ENCODE measurements at regions not wholly inside any gene's neighbourhood (a gene's known extent, or its start where the extent isn't known, plus 50 kb on each side); places are given as distances from the start of the nearest gene placed in this dataset.

DNA sequence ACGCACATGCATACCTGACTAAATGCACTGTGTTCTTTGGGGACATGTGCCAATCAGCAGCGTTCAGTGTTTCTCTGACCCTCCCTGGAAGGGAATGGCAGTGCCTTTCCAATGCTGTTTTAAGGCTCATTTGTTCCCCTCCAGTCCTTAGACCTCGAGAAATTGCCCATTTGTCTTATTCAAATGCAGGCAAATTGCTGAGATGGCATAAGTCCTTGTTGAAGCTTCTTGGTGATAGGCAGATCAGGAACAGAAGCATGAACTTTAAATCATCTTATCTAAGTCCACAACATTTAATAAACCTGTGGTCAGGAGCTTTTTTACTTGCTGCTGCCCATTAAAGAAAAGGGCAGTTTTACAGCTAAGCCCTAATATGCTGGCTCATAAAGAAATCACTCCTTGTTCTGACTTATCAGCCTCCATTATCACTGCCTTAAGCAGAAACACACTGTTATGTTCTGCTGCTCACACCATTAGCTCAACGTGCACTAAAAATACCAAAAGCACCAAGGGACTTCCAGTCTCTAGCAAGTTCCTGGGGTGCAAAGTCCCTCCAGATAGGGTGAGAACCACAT lies 112.9 kb upstream of the LRFN2 start:
- TF ChIP-seq, protein P1, sequence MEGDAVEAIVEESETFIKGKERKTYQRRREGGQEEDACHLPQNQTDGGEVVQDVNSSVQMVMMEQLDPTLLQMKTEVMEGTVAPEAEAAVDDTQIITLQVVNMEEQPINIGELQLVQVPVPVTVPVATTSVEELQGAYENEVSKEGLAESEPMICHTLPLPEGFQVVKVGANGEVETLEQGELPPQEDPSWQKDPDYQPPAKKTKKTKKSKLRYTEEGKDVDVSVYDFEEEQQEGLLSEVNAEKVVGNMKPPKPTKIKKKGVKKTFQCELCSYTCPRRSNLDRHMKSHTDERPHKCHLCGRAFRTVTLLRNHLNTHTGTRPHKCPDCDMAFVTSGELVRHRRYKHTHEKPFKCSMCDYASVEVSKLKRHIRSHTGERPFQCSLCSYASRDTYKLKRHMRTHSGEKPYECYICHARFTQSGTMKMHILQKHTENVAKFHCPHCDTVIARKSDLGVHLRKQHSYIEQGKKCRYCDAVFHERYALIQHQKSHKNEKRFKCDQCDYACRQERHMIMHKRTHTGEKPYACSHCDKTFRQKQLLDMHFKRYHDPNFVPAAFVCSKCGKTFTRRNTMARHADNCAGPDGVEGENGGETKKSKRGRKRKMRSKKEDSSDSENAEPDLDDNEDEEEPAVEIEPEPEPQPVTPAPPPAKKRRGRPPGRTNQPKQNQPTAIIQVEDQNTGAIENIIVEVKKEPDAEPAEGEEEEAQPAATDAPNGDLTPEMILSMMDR (IDR thresholded peaks at IDR 0.05; ENCODE audit: low read depth, low read length, poor library complexity, severe bottlenecking): no peak
- no peak for TF ChIP-seq EZH2phosphoT487 (IDR thresholded peaks at IDR 0.05; ENCODE audit: borderline replicate concordance, low read length)

All from DOHH2 (cell line).